HG03442 (cell line): ENCODE measurements at regions not wholly inside any gene's neighbourhood (a gene's known extent, or its start where the extent isn't known, plus 50 kb on each side); places are given as distances from the start of the nearest gene placed in this dataset.
"Not testable (repeated sequence)": the region's sequence is repeated elsewhere in the genome, so short reads cannot be mapped to it uniquely, and the experiment has no call there.

Experiments used
- ATAC-seq: cut with Tn5 transposase; IDR thresholded peaks from one replicate; pipeline ENCODE4 v1.9.1; 2021; ENCODE audit warnings: mild to moderate bottlenecking, moderate library complexity; ENCODE audit not compliant: unreplicated experiment

- ATAC-seq: no peak
Measured at GRCh38 chr14:56025191-56025590, 93.0 kb upstream of the PELI2 start.

- no peak for ATAC-seq
Measured at GRCh38 chr14:56026506-56026905, 91.7 kb upstream of the PELI2 start.

GRCh38 chr14:56027421-56027820, 90.8 kb upstream of the PELI2 start:
- no peak for ATAC-seq

GRCh38 chr14:56027916-56028712, 90.1 kb upstream of the PELI2 start:
- ATAC-seq: no peak

- no peak for ATAC-seq
Measured at GRCh38 chr14:56036353-56036752, 81.9 kb upstream of the PELI2 start.

GRCh38 chr14:56040121-56040520, 78.1 kb upstream of the PELI2 start:
- no peak for ATAC-seq

- no peak for ATAC-seq
Measured at GRCh38 chr14:56044196-56044595, 74.0 kb upstream of the PELI2 start.

GRCh38 chr14:56046546-56046945, 71.7 kb upstream of the PELI2 start:
- no peak for ATAC-seq

- no peak for ATAC-seq
Measured at GRCh38 chr14:56046996-56047395, 71.2 kb upstream of the PELI2 start.

- no peak for ATAC-seq
Measured at GRCh38 chr14:56049536-56049935, 68.7 kb upstream of the PELI2 start.

- ATAC-seq: no peak
Measured at GRCh38 chr14:56055511-56055910, 62.7 kb upstream of the PELI2 start.

- ATAC-seq: no peak
Measured at GRCh38 chr14:56056031-56056430, 62.2 kb upstream of the PELI2 start.

GRCh38 chr14:56057071-56057741, 61.0 kb upstream of the PELI2 start:
- ATAC-seq: no peak

- no peak for ATAC-seq
Measured at GRCh38 chr14:56057767-56058166, 60.4 kb upstream of the PELI2 start.

GRCh38 chr14:56059054-56059453, 59.2 kb upstream of the PELI2 start:
- no peak for ATAC-seq

- ATAC-seq: no peak
Measured at GRCh38 chr14:56061051-56061450, 57.2 kb upstream of the PELI2 start.

GRCh38 chr14:56063131-56063530, 55.1 kb upstream of the PELI2 start:
- no peak for ATAC-seq

GRCh38 chr14:56064513-56064912, 53.7 kb upstream of the PELI2 start:
- no peak for ATAC-seq

GRCh38 chr14:56065199-56065598, 53.0 kb upstream of the PELI2 start:
- not testable (repeated sequence) for ATAC-seq

GRCh38 chr14:56065621-56066290, 52.5 kb upstream of the PELI2 start:
- ATAC-seq: no peak
